GM18517 (cell line): ENCODE measurements at regions not wholly inside any gene's neighbourhood (a gene's known extent, or its start where the extent isn't known, plus 50 kb on each side); places are given as distances from the start of the nearest gene placed in this dataset.
"Not testable (repeated sequence)": the region's sequence is repeated elsewhere in the genome, so short reads cannot be mapped to it uniquely, and the experiment has no call there.

ENCODE experiments used
- ATAC-seq: cut with Tn5 transposase; IDR thresholded peaks from one replicate; pipeline ENCODE4 v1.9.1; 2021; ENCODE audit warnings: mild to moderate bottlenecking, moderate library complexity; ENCODE audit not compliant: unreplicated experiment

- no peak for ATAC-seq
These were observed 90.8 kb upstream of the PELI2 start for GRCh38 chr14:56027421-56027820.

GRCh38 chr14:56027916-56028712, 90.1 kb upstream of the PELI2 start:
- no peak for ATAC-seq

- ATAC-seq: no peak
These were observed 81.9 kb upstream of the PELI2 start for GRCh38 chr14:56036353-56036752.

- ATAC-seq: no peak
These were observed 78.1 kb upstream of the PELI2 start for GRCh38 chr14:56040121-56040520.

GRCh38 chr14:56044196-56044595, 74.0 kb upstream of the PELI2 start:
- no peak for ATAC-seq

- ATAC-seq: no peak
These were observed 71.7 kb upstream of the PELI2 start for GRCh38 chr14:56046546-56046945.

- no peak for ATAC-seq
These were observed 71.2 kb upstream of the PELI2 start for GRCh38 chr14:56046996-56047395.

GRCh38 chr14:56049536-56049935, 68.7 kb upstream of the PELI2 start:
- ATAC-seq: no peak

- ATAC-seq: no peak
These were observed 62.7 kb upstream of the PELI2 start for GRCh38 chr14:56055511-56055910.

GRCh38 chr14:56056031-56056430, 62.2 kb upstream of the PELI2 start:
- ATAC-seq: no peak

GRCh38 chr14:56057071-56057741, 61.0 kb upstream of the PELI2 start:
- ATAC-seq: no peak

GRCh38 chr14:56057767-56058166, 60.4 kb upstream of the PELI2 start:
- ATAC-seq: no peak

GRCh38 chr14:56059054-56059453, 59.2 kb upstream of the PELI2 start:
- ATAC-seq: no peak

- ATAC-seq: no peak
These were observed 57.2 kb upstream of the PELI2 start for GRCh38 chr14:56061051-56061450.

- no peak for ATAC-seq
These were observed 55.1 kb upstream of the PELI2 start for GRCh38 chr14:56063131-56063530.

GRCh38 chr14:56064513-56064912, 53.7 kb upstream of the PELI2 start:
- ATAC-seq: no peak

GRCh38 chr14:56065199-56065598, 53.0 kb upstream of the PELI2 start:
- not testable (repeated sequence) for ATAC-seq

- ATAC-seq: no peak
These were observed 52.5 kb upstream of the PELI2 start for GRCh38 chr14:56065621-56066290.
